ENCODE measurements at regions not wholly inside any gene's neighbourhood (a gene's known extent, or its start where the extent isn't known, plus 50 kb on each side); places are given as distances from the start of the nearest gene placed in this dataset.

GRCh38 chr5:106875591-106876297 lies 795.0 kb downstream of the EFNA5 start:
- no peaks in the 10 kb centered on the region for H3K36me3 ChIP-seq
- H3K9me3 ChIP-seq: peaks cover 25% of the 10 kb centered on the region
- no peaks in the 10 kb centered on the region for H3K27me3 ChIP-seq
- no peak overlapping the region for H3K27ac ChIP-seq
- no peaks in the 10 kb centered on the region for H4K20me1 ChIP-seq
- H3K4me3 ChIP-seq: no peak overlapping the region
- H3K9ac ChIP-seq: no peak overlapping the region
- no peak overlapping the region for H3K4me2 ChIP-seq
- TF ChIP-seq Cebpa-rat (IDR thresholded peaks at IDR 0.05): no peak
- H3K4me1 ChIP-seq: no peaks in the 10 kb centered on the region

GRCh38 chr5:106874974-106875373 lies 795.8 kb downstream of the EFNA5 start:
- Histone ChIP-seq H3K27ac (no peak overlapping the region), H3K9ac (no peak overlapping the region), H4K20me1 (no peaks in the 10 kb centered on the region), H3K4me1 (no peaks in the 10 kb centered on the region), H3K4me2 (no peak overlapping the region), H3K9me3 (peaks cover 25% of the 10 kb centered on the region), H3K27me3 (no peaks in the 10 kb centered on the region), H3K4me3 (no peak overlapping the region), H3K36me3 (no peaks in the 10 kb centered on the region)
- no peak for TF ChIP-seq Cebpa-rat (IDR thresholded peaks at IDR 0.05)

- Histone ChIP-seq H3K4me3 (no peak overlapping the region), H3K36me3 (no peaks in the 10 kb centered on the region), H3K9ac (no peak overlapping the region), H4K20me1 (no peaks in the 10 kb centered on the region), H3K27me3 (no peaks in the 10 kb centered on the region), H3K27ac (no peak overlapping the region), H3K4me1 (no peaks in the 10 kb centered on the region), H3K4me2 (no peak overlapping the region), H3K9me3 (peaks cover 25% of the 10 kb centered on the region)
- no peak for TF ChIP-seq Cebpa-rat (IDR thresholded peaks at IDR 0.05)
Observed at GRCh38 chr5:106874531-106874930, 796.2 kb downstream of the EFNA5 start.

GRCh38 chr5:106873568-106873967 lies 797.2 kb downstream of the EFNA5 start:
- Histone ChIP-seq H3K4me1 (no peaks in the 10 kb centered on the region), H3K4me2 (no peak overlapping the region)
- no peak for TF ChIP-seq Cebpa-rat (IDR thresholded peaks at IDR 0.05)

GRCh38 chr5:106865279-106865678 lies 805.5 kb downstream of the EFNA5 start:
- Histone ChIP-seq H3K4me1 (no peaks in the 10 kb centered on the region), H3K4me2 (no peak overlapping the region), H3K27ac (no peak overlapping the region), H3K36me3 (no peaks in the 10 kb centered on the region), H3K9me3 (no peaks in the 10 kb centered on the region), H3K9ac (no peak overlapping the region), H3K27me3 (no peaks in the 10 kb centered on the region), H3K4me3 (no peak overlapping the region), H4K20me1 (no peaks in the 10 kb centered on the region)
- TF ChIP-seq Cebpa-rat (IDR thresholded peaks at IDR 0.05): no peak

More at GRCh38 chr5:106873568-106873967, 797.2 kb downstream of the EFNA5 start:
- no peak overlapping the region for H3K4me3 ChIP-seq
- no peak overlapping the region for H3K9ac ChIP-seq
- no peak overlapping the region for H3K27ac ChIP-seq
- H3K27me3 ChIP-seq: no peaks in the 10 kb centered on the region
- H3K36me3 ChIP-seq: no peaks in the 10 kb centered on the region
- no peaks in the 10 kb centered on the region for H4K20me1 ChIP-seq
- peaks cover 25% of the 10 kb centered on the region for H3K9me3 ChIP-seq

- Histone ChIP-seq H3K9ac (no peak overlapping the region), H3K4me3 (no peak overlapping the region), H3K4me1 (no peaks in the 10 kb centered on the region), H3K4me2 (no peak overlapping the region), H4K20me1 (no peaks in the 10 kb centered on the region), H3K27ac (no peak overlapping the region), H3K27me3 (no peaks in the 10 kb centered on the region), H3K36me3 (no peaks in the 10 kb centered on the region), H3K9me3 (no peaks in the 10 kb centered on the region)
- no peak for TF ChIP-seq Cebpa-rat (IDR thresholded peaks at IDR 0.05)
Observed at GRCh38 chr5:106862450-106863193, 808.1 kb downstream of the EFNA5 start.

DNA sequence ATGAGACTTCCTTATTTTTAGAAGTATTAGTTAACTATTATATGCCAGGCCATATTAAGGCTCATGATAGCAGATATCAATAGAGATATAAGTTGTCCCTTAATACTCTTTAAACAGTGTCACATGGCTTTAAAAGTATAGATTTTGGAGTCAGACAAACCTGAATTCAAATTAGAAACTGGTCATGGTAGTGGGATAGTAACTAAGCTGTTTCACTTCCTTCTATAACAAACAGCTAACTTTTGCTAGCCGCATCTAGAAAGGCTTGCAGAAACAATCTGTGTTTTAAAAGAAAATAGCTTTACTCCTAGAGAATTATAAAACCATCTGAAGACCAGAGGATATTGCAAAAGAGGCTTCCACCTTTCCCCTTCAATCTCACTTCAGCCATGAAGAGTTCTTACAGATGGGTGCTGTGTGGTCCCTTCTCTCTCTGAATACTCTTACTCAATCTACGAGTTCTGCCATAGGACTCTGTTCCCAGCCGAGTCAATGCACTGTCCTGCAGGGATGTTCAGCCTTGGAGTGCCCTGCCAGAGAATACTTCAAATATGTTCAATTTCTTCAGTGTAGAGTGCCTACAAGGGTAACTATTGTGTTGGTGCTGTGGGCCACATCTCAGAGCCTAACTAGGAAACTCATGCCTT lies 810.2 kb downstream of the EFNA5 start:
- Histone ChIP-seq H3K4me3 (no peak overlapping the region), H3K9ac (no peak overlapping the region), H4K20me1 (no peaks in the 10 kb centered on the region), H3K27me3 (no peaks in the 10 kb centered on the region), H3K9me3 (no peaks in the 10 kb centered on the region), H3K4me2 (no peak overlapping the region), H3K4me1 (no peaks in the 10 kb centered on the region), H3K27ac (no peak overlapping the region), H3K36me3 (no peaks in the 10 kb centered on the region)
- TF ChIP-seq Cebpa-rat (IDR thresholded peaks at IDR 0.05): no peak

DNA sequence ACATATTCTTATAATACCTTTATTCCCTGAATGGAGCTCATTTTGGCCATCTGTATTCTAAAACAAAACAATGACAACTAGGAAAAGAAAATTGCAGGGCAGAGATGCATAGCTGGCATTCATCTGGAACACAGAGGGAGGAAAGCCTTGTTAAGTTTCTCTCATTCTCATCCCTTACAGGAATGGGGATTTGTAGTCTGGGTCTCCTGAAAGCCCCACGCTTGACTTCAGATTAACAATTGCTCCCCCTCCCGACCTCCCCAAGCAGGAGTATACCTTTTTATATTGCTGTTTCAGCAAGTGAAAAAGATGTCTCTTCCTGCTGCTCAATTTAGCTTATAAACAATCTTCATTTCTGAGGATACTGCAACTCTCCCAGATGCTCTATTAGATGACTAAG lies 812.1 kb downstream of the EFNA5 start:
- H3K4me3 ChIP-seq: no peak overlapping the region
- H3K36me3 ChIP-seq: no peaks in the 10 kb centered on the region
- no peak for TF ChIP-seq Cebpa-rat (IDR thresholded peaks at IDR 0.05)
- no peaks in the 10 kb centered on the region for H3K4me1 ChIP-seq
- H3K9me3 ChIP-seq: peaks cover 5% of the 10 kb centered on the region; the same call in 1 of the 2 replicates
- no peaks in the 10 kb centered on the region for H3K27me3 ChIP-seq
- no peak overlapping the region for H3K9ac ChIP-seq
- H3K27ac ChIP-seq: no peak overlapping the region
- no peaks in the 10 kb centered on the region for H4K20me1 ChIP-seq
- no peak overlapping the region for H3K4me2 ChIP-seq

DNA sequence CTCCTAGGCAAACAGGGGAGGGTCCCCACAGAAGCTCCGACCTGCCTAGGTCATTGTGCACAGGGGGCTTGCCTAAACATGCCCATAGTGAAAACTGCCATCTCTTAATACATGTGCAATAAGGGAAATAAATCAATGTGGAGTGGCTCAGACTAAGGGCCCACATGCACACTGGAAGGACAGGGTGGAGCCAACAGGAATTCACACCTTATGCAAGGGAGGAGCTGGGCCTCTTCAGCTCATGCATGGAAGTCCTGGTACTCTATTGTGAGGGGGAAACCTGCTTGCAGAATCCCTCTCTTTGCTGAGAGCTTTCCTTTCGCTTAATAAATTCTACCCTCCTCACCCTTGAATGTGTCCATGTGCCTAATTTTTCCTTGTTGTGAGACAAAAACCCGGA lies 815.8 kb downstream of the EFNA5 start:
- H3K4me3 ChIP-seq: no peak overlapping the region
- H3K36me3 ChIP-seq: no peaks in the 10 kb centered on the region
- TF ChIP-seq Cebpa-rat (IDR thresholded peaks at IDR 0.05): no peak
- H3K4me2 ChIP-seq: no peak overlapping the region
- H4K20me1 ChIP-seq: no peaks in the 10 kb centered on the region
- no peaks in the 10 kb centered on the region for H3K4me1 ChIP-seq
- H3K27ac ChIP-seq: no peak overlapping the region
- peaks cover 5% of the 10 kb centered on the region; the same call in 1 of the 2 replicates for H3K9me3 ChIP-seq
- no peaks in the 10 kb centered on the region for H3K27me3 ChIP-seq
- H3K9ac ChIP-seq: no peak overlapping the region
